Breast epithelium (tissue), 3 donors: ENCODE measurements at regions not wholly inside any gene's neighbourhood (a gene's known extent, or its start where the extent isn't known, plus 50 kb on each side); places are given as distances from the start of the nearest gene placed in this dataset.

Source experiments
- POLR2A ChIP-seq: fragments of 450-650 bp; IDR thresholded peaks from one replicate; pipeline ENCODE4 v1.6.1; 2016; ENCODE audit warnings: antibody characterized with exemption, mild to moderate bottlenecking, moderate library complexity
- POLR2AphosphoS5 ChIP-seq, 3 donors: sonication (generic); formaldehyde crosslinking; IDR thresholded peaks; one replicate each; pipeline ENCODE4 v1.6.1; 2017; ENCODE audit warnings: antibody characterized with exemption in 3 of 3
- TF ChIP-seq, protein P1 (sequence below), 3 donors: fragments of 450-650 bp; IDR thresholded peaks; one replicate each; pipeline ENCODE4 v1.5.1; 2016 to 2017; ENCODE audit warnings: antibody characterized with exemption in 3 of 3, mild to moderate bottlenecking in 3 of 3, moderate library complexity in 3 of 3

DNA sequence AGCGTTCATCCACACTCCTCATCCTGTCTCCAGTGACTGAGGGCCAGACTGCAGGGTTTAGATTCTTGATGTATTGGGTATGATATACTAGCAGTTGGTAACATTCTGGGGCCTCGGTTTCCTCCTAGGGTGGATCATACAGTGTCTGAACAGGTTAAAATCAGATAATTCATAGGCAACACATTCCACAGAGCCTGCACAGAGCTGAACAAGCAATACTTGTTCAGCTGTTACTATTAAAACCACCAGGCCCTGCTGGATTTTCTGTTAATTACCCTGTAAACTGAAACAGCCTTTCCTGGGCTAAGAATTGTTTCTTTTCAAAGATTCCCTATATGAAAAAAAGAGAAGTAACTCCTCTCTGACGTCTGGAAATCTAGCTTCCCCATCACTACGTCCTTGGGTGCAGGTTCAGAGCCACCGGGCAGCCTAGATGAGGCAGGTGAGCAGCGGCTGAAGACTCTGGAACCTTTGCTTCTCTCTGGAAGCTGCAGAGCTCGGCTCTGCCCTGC lies 1313.5 kb upstream of the WWC1 start:
- TF ChIP-seq, protein P1, sequence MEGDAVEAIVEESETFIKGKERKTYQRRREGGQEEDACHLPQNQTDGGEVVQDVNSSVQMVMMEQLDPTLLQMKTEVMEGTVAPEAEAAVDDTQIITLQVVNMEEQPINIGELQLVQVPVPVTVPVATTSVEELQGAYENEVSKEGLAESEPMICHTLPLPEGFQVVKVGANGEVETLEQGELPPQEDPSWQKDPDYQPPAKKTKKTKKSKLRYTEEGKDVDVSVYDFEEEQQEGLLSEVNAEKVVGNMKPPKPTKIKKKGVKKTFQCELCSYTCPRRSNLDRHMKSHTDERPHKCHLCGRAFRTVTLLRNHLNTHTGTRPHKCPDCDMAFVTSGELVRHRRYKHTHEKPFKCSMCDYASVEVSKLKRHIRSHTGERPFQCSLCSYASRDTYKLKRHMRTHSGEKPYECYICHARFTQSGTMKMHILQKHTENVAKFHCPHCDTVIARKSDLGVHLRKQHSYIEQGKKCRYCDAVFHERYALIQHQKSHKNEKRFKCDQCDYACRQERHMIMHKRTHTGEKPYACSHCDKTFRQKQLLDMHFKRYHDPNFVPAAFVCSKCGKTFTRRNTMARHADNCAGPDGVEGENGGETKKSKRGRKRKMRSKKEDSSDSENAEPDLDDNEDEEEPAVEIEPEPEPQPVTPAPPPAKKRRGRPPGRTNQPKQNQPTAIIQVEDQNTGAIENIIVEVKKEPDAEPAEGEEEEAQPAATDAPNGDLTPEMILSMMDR (IDR thresholded peaks at IDR 0.05), result no peak
- TF ChIP-seq POLR2AphosphoS5 (IDR thresholded peaks at IDR 0.05), result no peak
- TF ChIP-seq POLR2A, result no peak
